HG03039 (cell line): ENCODE measurements at regions not wholly inside any gene's neighbourhood (a gene's known extent, or its start where the extent isn't known, plus 50 kb on each side); places are given as distances from the start of the nearest gene placed in this dataset.
"Not testable (repeated sequence)": the region's sequence is repeated elsewhere in the genome, so short reads cannot be mapped to it uniquely, and the experiment has no call there.

Experiments used
- ATAC-seq: cut with Tn5 transposase; IDR thresholded peaks from one replicate; pipeline ENCODE4 v1.9.1; 2021; ENCODE audit warnings: mild to moderate bottlenecking, moderate library complexity; ENCODE audit not compliant: unreplicated experiment

GRCh38 chrX:128805236-128805635, 718.1 kb downstream of the SMARCA1 start:
- ATAC-seq, result no peak

- ATAC-seq, result no peak
These were observed 718.5 kb downstream of the SMARCA1 start for GRCh38 chrX:128804828-128805227.

DNA sequence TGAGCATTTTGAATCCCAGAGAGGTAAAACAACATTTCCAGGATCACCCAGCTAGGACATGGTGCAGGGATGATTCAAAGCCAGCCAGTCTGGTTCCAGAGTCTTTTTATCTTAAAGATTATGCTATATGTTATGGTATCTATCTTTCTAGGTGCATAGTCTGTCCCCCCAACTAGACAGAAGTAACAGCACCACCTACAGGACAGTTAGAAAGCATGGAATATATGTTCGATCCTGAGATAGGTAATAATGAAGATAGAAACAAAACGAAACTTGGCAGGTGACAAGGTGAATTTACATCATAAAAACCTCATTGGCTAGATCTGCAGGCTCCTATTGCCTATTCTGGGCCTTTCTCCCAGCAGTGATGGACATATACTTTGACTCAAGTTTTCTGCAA, 723.2 kb downstream of the SMARCA1 start:
- ATAC-seq, result no peak

DNA sequence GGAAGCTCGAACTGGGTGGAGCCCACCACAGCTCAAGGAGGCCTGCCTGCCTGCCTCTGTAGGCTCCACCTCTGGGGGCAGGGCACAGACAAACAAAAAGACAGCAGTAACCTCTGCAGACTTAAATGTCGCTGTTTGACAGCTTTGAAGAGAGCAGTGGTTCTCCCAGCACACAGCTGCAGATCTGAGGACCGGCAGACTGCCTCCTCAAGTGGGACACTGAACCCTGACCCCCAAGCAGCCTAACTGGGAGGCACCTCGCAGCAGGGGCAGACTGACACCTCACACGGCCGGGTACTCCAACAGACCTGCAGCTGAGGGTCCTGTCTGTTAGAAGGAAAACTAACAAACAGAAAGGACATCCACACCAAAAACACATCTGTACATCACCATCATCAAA, 730.9 kb upstream of the ACTRT1 start:
- not testable (repeated sequence) for ATAC-seq

DNA sequence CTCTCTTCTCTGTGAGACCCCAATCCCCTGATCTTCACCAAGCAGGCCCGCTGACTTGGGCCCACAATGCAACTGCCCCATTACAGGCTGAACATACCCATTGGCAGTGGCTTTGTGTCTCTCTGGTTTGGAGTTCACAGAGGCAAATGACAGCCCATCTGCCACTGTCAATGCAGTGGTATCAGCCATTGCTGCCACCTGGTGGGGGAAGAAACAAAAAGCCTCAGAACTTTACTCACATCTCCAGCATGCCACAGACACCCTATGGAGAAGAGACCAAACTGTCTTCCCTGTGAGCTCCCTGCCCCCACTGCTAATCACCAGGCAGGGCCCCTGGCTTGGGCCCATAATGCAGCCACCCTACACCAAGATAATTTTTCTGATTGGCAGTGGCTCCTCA, 729.3 kb upstream of the ACTRT1 start:
- ATAC-seq, result no peak

- no peak for ATAC-seq
These were observed 728.7 kb upstream of the ACTRT1 start for GRCh38 chrX:128780934-128781333.

DNA sequence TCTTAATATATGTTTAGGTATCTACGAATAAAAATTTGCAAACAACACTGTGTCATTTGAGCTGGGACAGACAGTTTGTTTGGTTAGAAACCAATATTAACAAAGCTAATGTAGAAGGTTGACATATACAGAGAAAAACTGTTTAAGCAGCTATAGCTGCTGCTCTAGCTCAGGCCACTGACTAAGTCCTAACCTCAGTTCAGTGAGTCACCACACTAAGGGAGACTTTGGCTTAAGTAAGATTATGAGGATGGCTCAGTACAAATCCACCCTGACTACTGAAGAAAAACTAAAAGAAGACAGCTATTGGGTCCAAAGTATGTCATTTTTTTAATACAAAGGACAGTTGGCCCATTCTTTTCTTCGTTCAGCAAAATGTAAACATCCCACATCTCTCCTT, 717.3 kb upstream of the ACTRT1 start:
- ATAC-seq, result no peak

DNA sequence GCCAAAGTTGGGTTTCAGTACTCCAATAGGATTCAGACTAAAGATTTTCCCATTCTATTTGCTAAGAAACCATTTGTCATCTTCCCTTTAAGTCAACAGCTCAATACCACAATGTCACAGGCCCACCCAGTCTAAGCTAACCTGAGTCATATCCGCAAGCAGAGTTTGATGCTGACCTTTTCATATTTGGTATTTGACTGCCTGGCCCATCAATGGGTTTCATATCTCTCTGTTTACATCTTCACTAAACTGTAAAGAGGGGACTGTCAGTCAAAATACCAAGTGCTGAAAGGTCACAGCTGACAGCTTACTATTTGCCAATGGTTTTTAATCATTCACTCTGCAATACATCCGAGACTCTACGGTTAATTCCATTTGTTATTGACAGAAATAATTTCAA, 707.5 kb upstream of the ACTRT1 start:
- ATAC-seq, result no peak

GRCh38 chrX:128759177-128759576, 707.0 kb upstream of the ACTRT1 start:
- no peak for ATAC-seq

DNA sequence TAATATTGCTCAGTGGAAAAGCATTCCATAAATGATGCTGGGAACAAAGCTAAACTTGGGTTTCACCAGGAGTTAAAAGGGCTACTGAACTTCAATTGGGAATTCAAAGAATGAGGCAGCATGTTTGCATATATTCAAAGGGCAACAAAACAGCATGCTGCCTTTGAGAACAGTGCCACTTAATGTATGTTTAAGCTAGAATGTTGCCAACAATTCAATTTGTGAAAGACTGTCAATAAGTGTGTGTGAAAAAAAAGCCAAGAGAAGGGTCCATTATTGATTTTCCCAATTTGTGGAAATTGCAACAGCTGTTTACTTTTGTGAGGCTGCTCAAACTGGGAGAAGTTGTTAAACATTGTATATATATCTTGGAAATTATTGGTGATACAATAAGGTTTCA, 701.9 kb upstream of the ACTRT1 start:
- ATAC-seq, result no peak

DNA sequence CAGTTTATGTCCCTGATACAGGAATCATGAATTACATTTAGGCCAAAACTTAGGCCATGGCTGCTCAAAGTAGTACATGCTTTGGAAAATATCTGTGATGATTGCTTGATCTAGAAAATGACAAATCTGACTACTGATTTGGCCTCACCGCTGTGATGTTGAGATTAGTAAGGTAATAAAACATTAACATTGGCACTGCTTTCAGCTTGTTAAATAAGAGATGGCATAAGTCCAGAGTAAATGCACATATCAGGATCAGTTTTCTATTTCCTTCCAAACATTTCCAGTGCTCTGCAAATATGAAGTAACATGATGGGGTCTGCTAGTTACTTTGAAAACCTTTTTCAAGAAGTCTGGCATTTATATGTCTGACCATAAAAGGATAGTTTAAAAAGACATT, 687.3 kb upstream of the ACTRT1 start:
- ATAC-seq, result no peak

DNA sequence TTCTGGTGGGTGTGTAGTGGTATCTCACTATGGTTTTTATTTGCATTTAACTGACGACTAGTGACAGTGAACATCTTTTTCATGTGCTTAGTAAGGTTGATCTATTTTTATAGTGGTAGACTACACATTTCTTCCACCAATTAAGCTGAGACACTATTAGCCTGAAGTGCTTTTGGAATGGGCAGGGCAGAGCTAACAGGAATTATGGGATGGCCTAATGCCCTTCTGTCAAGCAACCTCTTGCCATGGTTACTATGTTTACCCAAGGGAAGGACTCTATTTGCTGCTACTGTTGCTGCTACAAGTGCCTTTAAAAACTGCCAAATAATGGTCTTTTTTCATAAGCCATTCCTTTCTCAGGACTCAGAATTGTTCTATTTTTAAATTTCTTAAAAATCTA, 676.7 kb upstream of the ACTRT1 start:
- ATAC-seq, result no peak

- ATAC-seq, result no peak
These were observed 665.7 kb upstream of the ACTRT1 start for GRCh38 chrX:128717635-128718578.

- ATAC-seq, result no peak
These were observed 662.2 kb upstream of the ACTRT1 start for GRCh38 chrX:128714425-128714824.

DNA sequence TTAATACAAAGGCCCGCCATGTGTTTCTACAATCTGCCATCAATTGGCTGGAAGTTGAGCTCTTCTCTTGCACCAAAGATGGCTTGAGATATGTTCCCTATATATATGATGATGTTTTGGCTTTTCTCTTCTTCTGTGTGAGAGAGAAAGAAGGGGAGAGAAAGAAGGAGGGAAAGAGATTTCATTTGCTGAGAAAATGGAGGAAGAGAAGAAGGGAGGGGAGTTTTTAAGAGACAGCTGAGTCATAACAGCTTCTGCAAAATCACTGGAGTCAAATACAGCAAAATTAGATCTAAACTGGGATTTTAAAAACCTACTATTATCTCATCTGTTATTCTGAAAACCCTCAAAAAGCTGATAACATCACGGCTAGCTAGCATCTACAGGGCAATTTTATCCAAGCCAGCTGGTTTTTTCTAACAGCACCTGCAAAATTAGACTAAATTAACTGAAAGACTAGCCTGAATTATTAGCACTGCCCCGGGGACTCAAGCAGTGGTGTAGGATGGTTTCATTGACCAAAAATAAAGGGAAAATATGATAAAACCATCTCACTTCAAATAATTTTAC, 647.6 kb upstream of the ACTRT1 start:
- ATAC-seq, result no peak

- no peak for ATAC-seq
These were observed 646.5 kb upstream of the ACTRT1 start for GRCh38 chrX:128698573-128699181.

- no peak for ATAC-seq
These were observed 639.7 kb upstream of the ACTRT1 start for GRCh38 chrX:128691872-128692271.

GRCh38 chrX:128685387-128685786, 633.2 kb upstream of the ACTRT1 start:
- no peak for ATAC-seq

- no peak for ATAC-seq
These were observed 624.4 kb upstream of the ACTRT1 start for GRCh38 chrX:128676651-128677050.

DNA sequence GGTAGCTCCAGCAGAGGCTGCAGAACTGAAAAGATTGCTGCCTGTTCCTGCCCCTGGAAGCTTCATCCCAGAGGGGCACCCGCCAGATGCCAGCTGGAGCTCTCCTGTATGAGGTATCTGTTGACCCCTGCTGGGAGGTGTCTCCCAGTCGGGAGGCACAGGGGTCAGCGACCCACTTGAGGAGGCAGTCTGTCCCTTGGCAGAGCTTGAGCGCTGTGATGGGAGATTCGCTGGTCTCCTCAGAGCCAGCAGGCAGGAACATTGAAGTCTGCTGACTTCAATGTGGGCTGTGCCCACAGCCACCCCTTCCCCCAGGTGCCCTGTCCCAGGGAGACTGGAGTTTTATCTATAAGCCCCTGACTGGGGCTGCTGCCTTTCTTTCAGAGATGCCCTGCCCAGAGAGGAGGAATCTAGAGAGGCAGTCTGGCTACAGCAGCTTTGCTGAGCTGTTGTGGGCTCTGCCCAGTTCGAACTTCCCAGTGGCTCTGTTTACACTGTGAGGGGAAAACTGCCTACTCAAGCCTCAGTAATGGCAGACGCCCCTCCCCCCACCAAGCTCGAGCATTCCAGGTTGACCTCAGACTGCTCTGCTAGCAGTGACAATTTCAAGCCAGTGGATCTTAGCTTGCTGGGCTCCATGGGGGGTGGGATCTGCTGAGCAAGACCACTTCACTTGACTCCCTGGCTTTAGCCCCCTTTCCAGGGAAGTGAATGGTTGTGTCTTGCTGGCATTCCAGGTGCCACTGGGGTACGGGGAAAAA, 622.3 kb upstream of the ACTRT1 start:
- not testable (repeated sequence) for ATAC-seq

DNA sequence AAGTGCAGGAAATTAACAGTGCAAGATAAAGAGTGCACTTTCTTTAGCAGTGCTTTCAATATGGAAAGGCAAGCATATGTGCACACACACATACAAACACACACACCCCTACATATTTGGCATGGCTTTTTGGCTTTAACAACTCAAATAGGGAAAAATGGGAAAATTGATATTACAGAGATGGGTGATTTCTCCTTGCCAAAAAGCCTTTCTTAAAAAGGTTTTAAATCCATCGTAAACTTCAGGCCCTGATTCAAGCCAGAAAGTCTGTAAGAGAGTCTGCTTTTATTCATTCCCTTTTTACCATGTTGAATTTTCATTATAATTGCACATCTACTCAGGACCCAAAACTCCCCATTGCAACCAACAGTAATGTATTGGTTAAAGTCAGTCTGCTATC, 612.0 kb upstream of the ACTRT1 start:
- no peak for ATAC-seq
